HepG2 (cell line): ENCODE measurements at regions not wholly inside any gene's neighbourhood (a gene's known extent, or its start where the extent isn't known, plus 50 kb on each side); places are given as distances from the start of the nearest gene placed in this dataset.

Source experiments
- ARNTL ChIP-seq: sonication (generic); formaldehyde crosslinking; IDR thresholded peaks from 2 replicates; pipeline ENCODE4 v1.4.0; 2020; ENCODE audit warnings: mild to moderate bottlenecking, missing genetic modification reagents
- FOXA1 ChIP-seq, 2 experiments: fragments of 450-650 bp in 1 of 2; sonication (generic) in 1 of 2; formaldehyde crosslinking in 1 of 2; IDR thresholded peaks; 2 replicates each; pipeline versions ENCODE4 v1.4.0 to v1.6.1; 2016 to 2020; ENCODE audit warnings: missing genetic modification reagents in 1 of 2
- GABPA ChIP-seq, 2 experiments: IDR thresholded peaks; 2 replicates each; pipeline ENCODE4 v1.6.1; 2011 to 2016; ENCODE audit warnings: low read depth in 2 of 2, low read length in 1 of 2, missing biosample characterization in 1 of 2, missing genetic modification characterization in 1 of 2
- MIXL1 ChIP-seq: IDR thresholded peaks from 2 replicates; pipeline ENCODE4 v1.6.1; 2016
- NAIF1 ChIP-seq: sonication (generic); formaldehyde crosslinking; IDR thresholded peaks from 2 replicates; pipeline ENCODE4 v1.5.0; 2020; ENCODE audit warnings: mild to moderate bottlenecking, missing genetic modification reagents, borderline replicate concordance
- PTBP1 ChIP-seq: fragments of 200-400 bp; formaldehyde crosslinking; IDR thresholded peaks from 2 replicates; pipeline ENCODE4 v1.6.1; 2018; ENCODE audit warnings: low read length, low read depth; ENCODE audit not compliant: poor library complexity, severe bottlenecking
- ZFP36L2 ChIP-seq: sonication (generic); formaldehyde crosslinking; IDR thresholded peaks from 2 replicates; pipeline ENCODE4 v1.4.0; 2020; ENCODE audit warnings: missing genetic modification reagents
- ZIK1 ChIP-seq: sonication (generic); formaldehyde crosslinking; IDR thresholded peaks from 2 replicates; pipeline ENCODE4 v1.5.0; 2020; ENCODE audit warnings: mild to moderate bottlenecking, low read depth, missing genetic modification reagents, borderline replicate concordance
- ZNF354B ChIP-seq: sonication (generic); formaldehyde crosslinking; IDR thresholded peaks from 2 replicates; pipeline ENCODE4 v1.8.0; 2022; ENCODE audit warnings: mild to moderate bottlenecking, missing genetic modification reagents
- ZNF773 ChIP-seq: sonication (generic); formaldehyde crosslinking; IDR thresholded peaks from 2 replicates; pipeline ENCODE4 v1.4.0; 2020; ENCODE audit warnings: missing genetic modification reagents, borderline replicate concordance
- ZNF781 ChIP-seq: sonication (generic); formaldehyde crosslinking; IDR thresholded peaks from 2 replicates; pipeline ENCODE4 v1.5.1; 2020; ENCODE audit warnings: borderline replicate concordance, mild to moderate bottlenecking, missing genetic modification reagents; ENCODE audit errors: not compliant biosample characterization
- TF ChIP-seq, protein P1 (sequence below): sonication (generic); formaldehyde crosslinking; IDR thresholded peaks from 2 replicates; pipeline ENCODE4 v1.4.0; 2020; ENCODE audit warnings: missing genetic modification reagents
- TF ChIP-seq, protein P2 (sequence below): fragments of 450-650 bp; IDR thresholded peaks from 2 replicates; pipeline ENCODE4 v1.6.1; 2017; ENCODE audit warnings: mild to moderate bottlenecking
- TF ChIP-seq, protein P3 (sequence below): sonication (generic); formaldehyde crosslinking; IDR thresholded peaks from 2 replicates; pipeline ENCODE4 v1.4.0; 2020; ENCODE audit warnings: mild to moderate bottlenecking, missing genetic modification reagents
- TF ChIP-seq, protein P4 (sequence below): sonication (generic); formaldehyde crosslinking; IDR thresholded peaks from 2 replicates; pipeline ENCODE4 v1.8.0; 2022; ENCODE audit warnings: missing genetic modification reagents, mild to moderate bottlenecking, inconsistent platforms, borderline replicate concordance

DNA sequence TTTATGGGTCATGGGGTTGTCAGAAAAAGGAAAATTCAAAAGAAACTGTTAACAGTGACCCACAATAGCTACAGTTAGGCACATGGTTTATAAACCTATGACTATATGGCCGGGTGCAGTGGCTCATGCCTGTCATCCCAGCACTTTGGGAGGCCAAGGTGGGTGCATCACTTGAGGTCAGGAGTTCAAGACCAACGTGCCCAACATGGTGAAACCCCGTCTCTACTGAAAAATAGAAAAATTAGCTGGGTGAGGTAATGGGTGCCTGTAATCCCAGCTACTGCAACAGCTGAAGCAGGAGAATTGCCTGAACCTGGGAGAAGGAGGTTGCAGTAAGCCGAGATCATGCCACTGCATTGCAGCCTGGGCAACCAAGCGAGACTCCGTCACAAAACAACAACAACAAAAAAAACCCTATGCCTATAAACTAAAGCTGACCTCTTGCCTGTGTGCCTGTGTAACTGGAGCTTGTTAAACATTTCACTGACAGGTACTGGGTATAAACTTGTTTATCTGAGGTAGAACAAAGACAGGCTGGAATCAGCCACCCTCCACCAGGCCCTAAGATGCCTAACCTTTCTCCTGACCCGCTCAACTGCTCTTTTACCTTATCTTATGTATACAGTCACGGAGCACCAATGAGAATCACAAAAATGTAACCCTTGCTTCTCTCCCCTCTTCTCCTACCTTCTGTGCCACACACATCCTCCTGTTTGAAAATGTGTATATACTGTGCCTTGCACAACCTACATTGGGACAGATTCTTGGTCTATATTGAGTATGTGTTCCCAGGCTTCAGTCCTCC lies 62.9 kb upstream of the ATF7IP2 start (continued):
- TF ChIP-seq, protein P1, sequence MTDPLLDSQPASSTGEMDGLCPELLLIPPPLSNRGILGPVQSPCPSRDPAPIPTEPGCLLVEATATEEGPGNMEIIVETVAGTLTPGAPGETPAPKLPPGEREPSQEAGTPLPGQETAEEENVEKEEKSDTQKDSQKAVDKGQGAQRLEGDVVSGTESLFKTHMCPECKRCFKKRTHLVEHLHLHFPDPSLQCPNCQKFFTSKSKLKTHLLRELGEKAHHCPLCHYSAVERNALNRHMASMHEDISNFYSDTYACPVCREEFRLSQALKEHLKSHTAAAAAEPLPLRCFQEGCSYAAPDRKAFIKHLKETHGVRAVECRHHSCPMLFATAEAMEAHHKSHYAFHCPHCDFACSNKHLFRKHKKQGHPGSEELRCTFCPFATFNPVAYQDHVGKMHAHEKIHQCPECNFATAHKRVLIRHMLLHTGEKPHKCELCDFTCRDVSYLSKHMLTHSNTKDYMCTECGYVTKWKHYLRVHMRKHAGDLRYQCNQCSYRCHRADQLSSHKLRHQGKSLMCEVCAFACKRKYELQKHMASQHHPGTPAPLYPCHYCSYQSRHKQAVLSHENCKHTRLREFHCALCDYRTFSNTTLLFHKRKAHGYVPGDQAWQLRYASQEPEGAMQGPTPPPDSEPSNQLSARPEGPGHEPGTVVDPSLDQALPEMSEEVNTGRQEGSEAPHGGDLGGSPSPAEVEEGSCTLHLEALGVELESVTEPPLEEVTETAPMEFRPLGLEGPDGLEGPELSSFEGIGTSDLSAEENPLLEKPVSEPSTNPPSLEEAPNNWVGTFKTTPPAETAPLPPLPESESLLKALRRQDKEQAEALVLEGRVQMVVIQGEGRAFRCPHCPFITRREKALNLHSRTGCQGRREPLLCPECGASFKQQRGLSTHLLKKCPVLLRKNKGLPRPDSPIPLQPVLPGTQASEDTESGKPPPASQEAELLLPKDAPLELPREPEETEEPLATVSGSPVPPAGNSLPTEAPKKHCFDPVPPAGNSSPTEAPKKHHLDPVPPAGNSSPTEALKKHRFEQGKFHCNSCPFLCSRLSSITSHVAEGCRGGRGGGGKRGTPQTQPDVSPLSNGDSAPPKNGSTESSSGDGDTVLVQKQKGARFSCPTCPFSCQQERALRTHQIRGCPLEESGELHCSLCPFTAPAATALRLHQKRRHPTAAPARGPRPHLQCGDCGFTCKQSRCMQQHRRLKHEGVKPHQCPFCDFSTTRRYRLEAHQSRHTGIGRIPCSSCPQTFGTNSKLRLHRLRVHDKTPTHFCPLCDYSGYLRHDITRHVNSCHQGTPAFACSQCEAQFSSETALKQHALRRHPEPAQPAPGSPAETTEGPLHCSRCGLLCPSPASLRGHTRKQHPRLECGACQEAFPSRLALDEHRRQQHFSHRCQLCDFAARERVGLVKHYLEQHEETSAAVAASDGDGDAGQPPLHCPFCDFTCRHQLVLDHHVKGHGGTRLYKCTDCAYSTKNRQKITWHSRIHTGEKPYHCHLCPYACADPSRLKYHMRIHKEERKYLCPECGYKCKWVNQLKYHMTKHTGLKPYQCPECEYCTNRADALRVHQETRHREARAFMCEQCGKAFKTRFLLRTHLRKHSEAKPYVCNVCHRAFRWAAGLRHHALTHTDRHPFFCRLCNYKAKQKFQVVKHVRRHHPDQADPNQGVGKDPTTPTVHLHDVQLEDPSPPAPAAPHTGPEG = peak; percentile 63; the same call in 1 of the 2 replicates
- TF ChIP-seq ZFP36L2 (CRISPR knock-in tag) = no peak
- TF ChIP-seq ZIK1 (CRISPR knock-in tag) = no peak
- no peak for TF ChIP-seq ARNTL (CRISPR knock-in tag)
- peak; percentile 85 for TF ChIP-seq NAIF1
- TF ChIP-seq, protein P2, sequence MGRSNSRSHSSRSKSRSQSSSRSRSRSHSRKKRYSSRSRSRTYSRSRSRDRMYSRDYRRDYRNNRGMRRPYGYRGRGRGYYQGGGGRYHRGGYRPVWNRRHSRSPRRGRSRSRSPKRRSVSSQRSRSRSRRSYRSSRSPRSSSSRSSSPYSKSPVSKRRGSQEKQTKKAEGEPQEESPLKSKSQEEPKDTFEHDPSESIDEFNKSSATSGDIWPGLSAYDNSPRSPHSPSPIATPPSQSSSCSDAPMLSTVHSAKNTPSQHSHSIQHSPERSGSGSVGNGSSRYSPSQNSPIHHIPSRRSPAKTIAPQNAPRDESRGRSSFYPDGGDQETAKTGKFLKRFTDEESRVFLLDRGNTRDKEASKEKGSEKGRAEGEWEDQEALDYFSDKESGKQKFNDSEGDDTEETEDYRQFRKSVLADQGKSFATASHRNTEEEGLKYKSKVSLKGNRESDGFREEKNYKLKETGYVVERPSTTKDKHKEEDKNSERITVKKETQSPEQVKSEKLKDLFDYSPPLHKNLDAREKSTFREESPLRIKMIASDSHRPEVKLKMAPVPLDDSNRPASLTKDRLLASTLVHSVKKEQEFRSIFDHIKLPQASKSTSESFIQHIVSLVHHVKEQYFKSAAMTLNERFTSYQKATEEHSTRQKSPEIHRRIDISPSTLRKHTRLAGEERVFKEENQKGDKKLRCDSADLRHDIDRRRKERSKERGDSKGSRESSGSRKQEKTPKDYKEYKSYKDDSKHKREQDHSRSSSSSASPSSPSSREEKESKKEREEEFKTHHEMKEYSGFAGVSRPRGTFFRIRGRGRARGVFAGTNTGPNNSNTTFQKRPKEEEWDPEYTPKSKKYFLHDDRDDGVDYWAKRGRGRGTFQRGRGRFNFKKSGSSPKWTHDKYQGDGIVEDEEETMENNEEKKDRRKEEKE = no peak
- no peak for TF ChIP-seq GABPA (IDR thresholded peaks at IDR 0.05; ENCODE audit: low read depth, low read length)
- TF ChIP-seq GABPA (CRISPR knock-in tag; IDR thresholded peaks at IDR 0.05; ENCODE audit: low read depth) = peak; percentile 34; the same call in 1 of the 2 replicates
- TF ChIP-seq ZNF354B (CRISPR knock-in tag) = peak; percentile 70; the same call in 1 of the 2 replicates
- TF ChIP-seq PTBP1 = no peak
- TF ChIP-seq MIXL1 (CRISPR knock-in tag) = 0 out of 2 replicates have a peak, but pooled peaks have one; percentile 23
- TF ChIP-seq, protein P3, sequence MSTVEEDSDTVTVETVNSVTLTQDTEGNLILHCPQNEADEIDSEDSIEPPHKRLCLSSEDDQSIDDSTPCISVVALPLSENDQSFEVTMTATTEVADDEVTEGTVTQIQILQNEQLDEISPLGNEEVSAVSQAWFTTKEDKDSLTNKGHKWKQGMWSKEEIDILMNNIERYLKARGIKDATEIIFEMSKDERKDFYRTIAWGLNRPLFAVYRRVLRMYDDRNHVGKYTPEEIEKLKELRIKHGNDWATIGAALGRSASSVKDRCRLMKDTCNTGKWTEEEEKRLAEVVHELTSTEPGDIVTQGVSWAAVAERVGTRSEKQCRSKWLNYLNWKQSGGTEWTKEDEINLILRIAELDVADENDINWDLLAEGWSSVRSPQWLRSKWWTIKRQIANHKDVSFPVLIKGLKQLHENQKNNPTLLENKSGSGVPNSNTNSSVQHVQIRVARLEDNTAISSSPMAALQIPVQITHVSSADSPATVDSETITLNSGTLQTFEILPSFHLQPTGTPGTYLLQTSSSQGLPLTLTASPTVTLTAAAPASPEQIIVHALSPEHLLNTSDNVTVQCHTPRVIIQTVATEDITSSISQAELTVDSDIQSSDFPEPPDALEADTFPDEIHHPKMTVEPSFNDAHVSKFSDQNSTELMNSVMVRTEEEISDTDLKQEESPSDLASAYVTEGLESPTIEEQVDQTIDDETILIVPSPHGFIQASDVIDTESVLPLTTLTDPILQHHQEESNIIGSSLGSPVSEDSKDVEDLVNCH = no peak
- TF ChIP-seq, protein P4, sequence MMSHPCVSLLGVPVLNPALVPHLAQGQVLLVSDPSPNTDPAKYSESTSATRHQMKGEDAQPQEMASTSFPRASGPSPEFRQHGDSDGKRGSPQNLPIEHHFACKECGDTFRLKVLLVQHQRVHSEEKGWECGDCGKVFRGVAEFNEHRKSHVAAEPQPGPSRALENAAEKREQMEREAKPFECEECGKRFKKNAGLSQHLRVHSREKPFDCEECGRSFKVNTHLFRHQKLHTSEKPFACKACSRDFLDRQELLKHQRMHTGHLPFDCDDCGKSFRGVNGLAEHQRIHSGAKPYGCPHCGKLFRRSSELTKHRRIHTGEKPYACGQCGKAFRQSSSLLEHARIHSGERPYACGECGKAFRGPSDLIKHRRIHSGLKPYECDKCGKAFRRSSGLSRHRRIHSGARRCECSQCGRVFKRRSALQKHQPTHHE = peak; percentile 48; the same call in 1 of the 2 replicates
- no peak for TF ChIP-seq ZNF781 (CRISPR knock-in tag)
- no peak for TF ChIP-seq ZNF773 (CRISPR knock-in tag)
- no peak for TF ChIP-seq FOXA1 (IDR thresholded peaks at IDR 0.05)
- TF ChIP-seq FOXA1 (CRISPR knock-in tag; IDR thresholded peaks at IDR 0.05) = peak; percentile 67
